Fibroblast of lung (primary cell): ENCODE measurements at regions not wholly inside any gene's neighbourhood (a gene's known extent, or its start where the extent isn't known, plus 50 kb on each side); places are given as distances from the start of the nearest gene placed in this dataset.

Experiments
- EZH2 ChIP-seq: IDR thresholded peaks from 2 replicates; pipeline ENCODE4 v1.5.1; 2012; ENCODE audit warnings: low read length, control low read depth, mild to moderate bottlenecking; ENCODE audit errors: missing control alignments
- TF ChIP-seq, protein P1 (sequence below), 2 donors: IDR thresholded peaks in 1 of 2; conservative IDR thresholded peaks in 1 of 2; 1 replicate in 1 of 2; 2 replicates in 1 of 2; pipeline ENCODE4 v1.5.1; 2011 to 2012; ENCODE audit warnings: low read length in 2 of 2, control low read depth in 1 of 2, inconsistent platforms in 1 of 2, low read depth in 1 of 2, mild to moderate bottlenecking in 1 of 2

DNA sequence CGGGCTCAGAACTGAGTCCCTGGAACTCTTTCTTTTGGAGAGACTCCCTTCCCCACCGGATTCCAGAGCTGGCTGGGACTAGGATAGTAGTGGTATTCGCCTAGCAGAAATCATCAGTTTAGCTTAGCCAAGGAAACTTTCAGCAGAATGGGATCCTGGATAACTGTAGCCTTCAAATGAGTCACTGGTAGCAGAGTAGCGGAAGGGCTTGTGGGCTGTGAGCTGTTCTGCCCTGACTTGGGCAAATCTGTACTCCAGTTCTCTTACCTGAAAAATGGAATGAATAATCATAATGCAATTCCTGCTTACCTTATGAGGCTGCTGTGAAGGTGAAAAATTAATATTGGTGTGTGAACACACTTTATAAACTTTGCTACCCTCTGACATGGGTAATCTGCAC, 244.3 kb upstream of the CHD6 start:
- TF ChIP-seq, protein P1, sequence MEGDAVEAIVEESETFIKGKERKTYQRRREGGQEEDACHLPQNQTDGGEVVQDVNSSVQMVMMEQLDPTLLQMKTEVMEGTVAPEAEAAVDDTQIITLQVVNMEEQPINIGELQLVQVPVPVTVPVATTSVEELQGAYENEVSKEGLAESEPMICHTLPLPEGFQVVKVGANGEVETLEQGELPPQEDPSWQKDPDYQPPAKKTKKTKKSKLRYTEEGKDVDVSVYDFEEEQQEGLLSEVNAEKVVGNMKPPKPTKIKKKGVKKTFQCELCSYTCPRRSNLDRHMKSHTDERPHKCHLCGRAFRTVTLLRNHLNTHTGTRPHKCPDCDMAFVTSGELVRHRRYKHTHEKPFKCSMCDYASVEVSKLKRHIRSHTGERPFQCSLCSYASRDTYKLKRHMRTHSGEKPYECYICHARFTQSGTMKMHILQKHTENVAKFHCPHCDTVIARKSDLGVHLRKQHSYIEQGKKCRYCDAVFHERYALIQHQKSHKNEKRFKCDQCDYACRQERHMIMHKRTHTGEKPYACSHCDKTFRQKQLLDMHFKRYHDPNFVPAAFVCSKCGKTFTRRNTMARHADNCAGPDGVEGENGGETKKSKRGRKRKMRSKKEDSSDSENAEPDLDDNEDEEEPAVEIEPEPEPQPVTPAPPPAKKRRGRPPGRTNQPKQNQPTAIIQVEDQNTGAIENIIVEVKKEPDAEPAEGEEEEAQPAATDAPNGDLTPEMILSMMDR (conservative IDR thresholded peaks at IDR 0.05 in 1 of 2, IDR thresholded peaks at IDR 0.05 in 1 of 2; ENCODE audit: low read depth in 1 of 2, low read length in 2 of 2) = no peak
- no peak for TF ChIP-seq EZH2
